IMR-90 (cell line): ENCODE measurements at regions not wholly inside any gene's neighbourhood (a gene's known extent, or its start where the extent isn't known, plus 50 kb on each side); places are given as distances from the start of the nearest gene placed in this dataset.

ENCODE experiments used
- ATAC-seq: fragments of 200-7000 bp; cut with Tn5 transposase; 2 replicates; pipeline ENCODE4 v1.9.1; 2020; ENCODE audit warnings: low read depth, mild to moderate bottlenecking, moderate library complexity
- BruUV-seq: library from RNA; stranded (reverse); fragments of 400-500 nt; replicated peaks from 2 replicates; lab custom pipeline; 2021; lab: Mats Ljungman, UMichigan
- CTCF ChIA-PET: fragments of 300-600 bp; formaldehyde crosslinking; extraction: SDS; loops from one replicate; lab custom pipeline; 2021; ENCODE audit warnings: antibody characterized with exemption; lab: Yijun Ruan, JAX
- POLR2A ChIA-PET: fragments of 300-600 bp; sonication (Branson Sonifier 250); formaldehyde crosslinking; loops from one replicate; lab custom pipeline; 2022; ENCODE audit warnings: antibody characterized with exemption; ENCODE audit not compliant: unreplicated experiment; lab: Charles Lee
- DNase-seq: peaks from one replicate; pipeline ENCODE4 v3.0.0; 2013
- H2AFZ ChIP-seq: replicated peaks from 2 replicates; pipeline ENCODE3; 2013; ENCODE audit warnings: low read length, mild to moderate bottlenecking; ENCODE audit not compliant: poor library complexity
- H2AK5ac ChIP-seq: 2 replicates; pipeline ENCODE4 v1.6.1; 2013; ENCODE audit warnings: low read depth, low read length, inconsistent platforms
- H2AK9ac ChIP-seq: replicated peaks from 2 replicates; pipeline ENCODE3; 2013; ENCODE audit warnings: mild to moderate bottlenecking, low read depth, low read length, moderate library complexity; ENCODE audit not compliant: poor library complexity
- H2BK120ac ChIP-seq: 2 replicates; pipeline ENCODE4 v1.6.1; 2013; ENCODE audit warnings: low read depth, low read length, inconsistent platforms
- H2BK15ac ChIP-seq: 3 replicates; pipeline ENCODE4 v1.6.1; 2013; ENCODE audit warnings: low read depth, low read length, inconsistent platforms
- H2BK20ac ChIP-seq: 2 replicates; pipeline ENCODE4 v1.6.1; 2013; ENCODE audit warnings: low read depth, mild to moderate bottlenecking, inconsistent platforms, low read length, moderate library complexity
- H2BK5ac ChIP-seq: 2 replicates; pipeline ENCODE4 v1.6.1; 2013; ENCODE audit warnings: mild to moderate bottlenecking, low read depth, low read length, inconsistent platforms; ENCODE audit not compliant: poor library complexity, severe bottlenecking
- H3K14ac ChIP-seq: replicated peaks from 2 replicates; pipeline ENCODE4 v1.6.1; 2013; ENCODE audit warnings: low read depth, low read length, inconsistent platforms
- H3K18ac ChIP-seq: 2 replicates; pipeline ENCODE4 v1.6.1; 2013; ENCODE audit warnings: low read depth, low read length, control low read depth
- H3K23ac ChIP-seq: 2 replicates; pipeline ENCODE4 v1.6.1; 2013; ENCODE audit warnings: low read depth, low read length, inconsistent platforms
- H3K27ac ChIP-seq: 2 replicates; pipeline ENCODE4 v1.5.1; 2013; ENCODE audit warnings: mild to moderate bottlenecking, control low read depth, low read length; ENCODE audit not compliant: insufficient read depth
- H3K27me3 ChIP-seq: 2 replicates; pipeline ENCODE4 v1.6.1; 2013; ENCODE audit warnings: low read length; ENCODE audit not compliant: control insufficient read depth, insufficient read depth
- H3K36me3 ChIP-seq: 2 replicates; pipeline ENCODE4 v1.6.1; 2013; ENCODE audit warnings: low read length, mixed read lengths; ENCODE audit not compliant: control insufficient read depth, insufficient read depth
- H3K4ac ChIP-seq: 2 replicates; pipeline ENCODE4 v1.6.1; 2013; ENCODE audit warnings: low read depth, low read length, inconsistent platforms
- H3K4me1 ChIP-seq: 2 replicates; pipeline ENCODE4 v1.6.1; 2013; ENCODE audit warnings: low read length, mixed read lengths; ENCODE audit not compliant: control insufficient read depth, insufficient read depth
- H3K4me2 ChIP-seq: 2 replicates; pipeline ENCODE4 v1.6.1; 2013; ENCODE audit warnings: low read depth, mild to moderate bottlenecking, control low read depth, low read length, moderate library complexity
- H3K4me3 ChIP-seq: 2 replicates; pipeline ENCODE4 v1.5.1; 2013; ENCODE audit warnings: low read depth, mild to moderate bottlenecking, control low read depth, low read length, moderate library complexity; ENCODE audit not compliant: insufficient read depth
- H3K56ac ChIP-seq: 2 replicates; pipeline ENCODE4 v1.6.1; 2013; ENCODE audit warnings: low read length, inconsistent platforms; ENCODE audit not compliant: insufficient read depth; ENCODE audit errors: extremely low read depth
- H3K79me1 ChIP-seq, 2 experiments: 2 replicates each; pipeline ENCODE4 v1.6.1; 2013; ENCODE audit warnings: low read length in 2 of 2, inconsistent platforms in 1 of 2, low read depth in 1 of 2
- H3K9ac ChIP-seq: 2 replicates; pipeline ENCODE4 v1.6.1; 2013; ENCODE audit warnings: low read depth, low read length, control low read depth
- H3K9me1 ChIP-seq: 2 replicates; pipeline ENCODE4 v1.6.1; 2013; ENCODE audit warnings: low read length, inconsistent platforms; ENCODE audit not compliant: insufficient read depth
- H3K9me3 ChIP-seq: 2 replicates; pipeline ENCODE4 v1.6.1; 2013; ENCODE audit warnings: low read length; ENCODE audit not compliant: control insufficient read depth, insufficient read depth
- H4K20me1 ChIP-seq: 2 replicates; pipeline ENCODE4 v1.6.1; 2013; ENCODE audit warnings: low read length, inconsistent platforms; ENCODE audit not compliant: insufficient read depth
- H4K5ac ChIP-seq: 2 replicates; pipeline ENCODE4 v1.6.1; 2013; ENCODE audit warnings: mild to moderate bottlenecking, low read depth, low read length, control low read depth
- H4K8ac ChIP-seq, 2 experiments: 2 replicates each; pipeline ENCODE4 v1.6.1; 2013; ENCODE audit warnings: low read depth in 2 of 2, low read length in 2 of 2, control low read depth in 1 of 2, inconsistent platforms in 1 of 2
- H4K91ac ChIP-seq: 2 replicates; pipeline ENCODE4 v1.6.1; 2013; ENCODE audit warnings: low read depth, low read length, inconsistent platforms; ENCODE audit not compliant: insufficient read depth
- MXI1 ChIP-seq: IDR thresholded peaks from 2 replicates; pipeline ENCODE4 v1.6.1; 2012; ENCODE audit warnings: low read depth, mild to moderate bottlenecking, low read length, moderate library complexity, borderline replicate concordance
- RCOR1 ChIP-seq: IDR thresholded peaks from 2 replicates; pipeline ENCODE4 v1.6.1; 2012; ENCODE audit warnings: mild to moderate bottlenecking, low read length, improper control_type of control experiment; ENCODE audit not compliant: insufficient replicate concordance
- RFX5 ChIP-seq: IDR thresholded peaks from 2 replicates; pipeline ENCODE4 v1.8.0; 2012; ENCODE audit warnings: low read depth, mild to moderate bottlenecking, low read length, moderate library complexity
- WGBS, 2 experiments: methylation state at CpG; one replicate each; pipeline versions ENCODE4 v1.1.5 to v1.1.7; 2013; ENCODE audit warnings: missing lambda C conversion rate in 2 of 2; ENCODE audit not compliant: insufficient read length in 1 of 2; ENCODE audit errors: extremely low coverage in 2 of 2; 5-methylcytosine and 5-hydroxymethylcytosine counted together
- dilution Hi-C: fragments of 300-500 bp; cut with HindIII; formaldehyde crosslinking; loops from one replicate; pipeline ENCODE4 v1.14.3; 2018; ENCODE audit warnings: low sequenced_read_pairs; ENCODE audit not compliant: unreplicated experiment
- in situ Hi-C: fragments of 300-500 bp; cut with MboI; formaldehyde crosslinking; loops from 3 replicates; pipeline ENCODE4 v1.14.3; 2019; ENCODE audit warnings: low sequenced_read_pairs, inconsistent platforms, mixed read lengths
- intact Hi-C: fragments of 100-400 bp; cut with micrococcal nuclease; formaldehyde crosslinking; loops from 2 replicates; pipeline ENCODE4 v1.10.0; 2022
- TF ChIP-seq, protein P1 (sequence below): fragments of 150-350 bp; IDR thresholded peaks from 2 replicates; pipeline ENCODE4 v1.6.1; 2017; ENCODE audit warnings: mild to moderate bottlenecking, antibody characterized with exemption, low read length, low read depth

DNA sequence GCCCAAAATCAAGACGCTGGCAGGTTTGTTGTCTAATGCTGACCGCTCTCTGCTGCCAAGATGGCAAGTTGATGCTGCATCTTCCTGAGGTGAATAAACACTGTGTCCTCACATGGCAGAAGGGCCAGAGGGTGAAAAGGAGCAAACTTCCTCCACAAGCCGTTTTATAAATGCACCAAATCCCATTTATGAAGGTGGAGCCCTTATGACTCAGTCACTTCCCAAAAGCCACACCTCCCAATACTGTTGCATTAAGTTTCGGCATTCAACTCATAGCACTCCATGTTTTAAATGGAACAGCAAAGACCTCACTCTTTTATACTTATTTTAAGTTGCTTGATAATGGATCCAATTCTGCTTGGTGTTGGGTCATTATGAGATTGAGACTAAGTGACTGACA is 316.6 kb downstream of the RFPL4B start:
- Histone ChIP-seq H4K20me1 (no peaks in the 10 kb centered on the region), H4K91ac (no peak overlapping the region), H3K4me3 (no peak overlapping the region), H2BK120ac (no peak overlapping the region), H3K27ac (no peak overlapping the region), H3K9me1 (peaks cover 4% of the 10 kb centered on the region; the same call in 1 of the 2 replicates), H2BK20ac (no peak overlapping the region), H3K4me2 (no peak overlapping the region), H3K4ac (no peak overlapping the region), H3K79me1 (no peaks in the 10 kb centered on the region), H3K9ac (no peak overlapping the region), H3K23ac (no peak overlapping the region), H4K8ac (no peak overlapping the region), H3K14ac (no peak overlapping the region), H3K36me3 (no peaks in the 10 kb centered on the region), H3K9me3 (no peaks in the 10 kb centered on the region), H2BK15ac (no peak overlapping the region), H3K27me3 (no peaks in the 10 kb centered on the region), H4K5ac (no peak overlapping the region), H3K18ac (no peak overlapping the region), H2AK9ac (no peak overlapping the region), H2AFZ (no peak overlapping the region), H3K56ac (no peak overlapping the region), H3K4me1 (peaks cover 3% of the 10 kb centered on the region; the same call in 1 of the 2 replicates), H2BK5ac (no peak overlapping the region), H2AK5ac (no peak overlapping the region)
- WGBS, 2 experiments, result no CpG with 5 or more reads among the region's 4 CpGs
- TF ChIP-seq, protein P1, sequence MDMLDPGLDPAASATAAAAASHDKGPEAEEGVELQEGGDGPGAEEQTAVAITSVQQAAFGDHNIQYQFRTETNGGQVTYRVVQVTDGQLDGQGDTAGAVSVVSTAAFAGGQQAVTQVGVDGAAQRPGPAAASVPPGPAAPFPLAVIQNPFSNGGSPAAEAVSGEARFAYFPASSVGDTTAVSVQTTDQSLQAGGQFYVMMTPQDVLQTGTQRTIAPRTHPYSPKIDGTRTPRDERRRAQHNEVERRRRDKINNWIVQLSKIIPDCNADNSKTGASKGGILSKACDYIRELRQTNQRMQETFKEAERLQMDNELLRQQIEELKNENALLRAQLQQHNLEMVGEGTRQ, result no peak
- no peak for TF ChIP-seq RCOR1
- TF ChIP-seq RFX5, result no peak
- TF ChIP-seq MXI1, result no peak
- intact Hi-C loops (no loop called here), in situ Hi-C loops (no loop called here), dilution Hi-C loops (no loop called here)
- ChIA-PET POLR2A (no interaction called here), CTCF (no interaction called here)
- no TSS peak for BruUV-seq
- ATAC-seq (no peak), DNase-seq (no peak)
